Daoy (cell line): ENCODE measurements at regions not wholly inside any gene's neighbourhood (a gene's known extent, or its start where the extent isn't known, plus 50 kb on each side); places are given as distances from the start of the nearest gene placed in this dataset.
"Not testable (repeated sequence)": the region's sequence is repeated elsewhere in the genome, so short reads cannot be mapped to it uniquely, and the experiment has no call there.

Experiments
- DNase-seq: peaks from one replicate; pipeline ENCODE4 v3.0.0-alpha.2; 2015; ENCODE audit warnings: low read depth

DNA sequence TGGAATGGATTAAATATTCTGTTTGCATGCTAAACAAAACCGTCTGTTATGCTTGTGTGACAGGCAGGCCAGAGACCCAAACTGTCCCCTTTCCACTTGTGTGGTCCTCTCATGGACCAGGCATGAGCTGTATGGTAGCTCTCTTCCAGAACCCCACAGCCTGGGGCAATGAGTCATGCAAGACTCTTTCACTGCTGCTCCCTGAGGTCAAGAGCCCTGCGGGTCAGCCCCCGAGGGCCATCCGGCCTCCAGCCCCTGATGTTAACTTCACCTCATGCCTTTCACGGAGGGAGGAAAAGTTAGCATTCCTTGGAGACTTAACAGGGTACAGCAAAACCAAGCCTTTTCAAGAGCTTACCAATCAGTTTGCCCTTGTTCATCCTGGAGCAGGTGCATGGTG, 239.1 kb upstream of the DIO3 start:
- no peak for DNase-seq

DNA sequence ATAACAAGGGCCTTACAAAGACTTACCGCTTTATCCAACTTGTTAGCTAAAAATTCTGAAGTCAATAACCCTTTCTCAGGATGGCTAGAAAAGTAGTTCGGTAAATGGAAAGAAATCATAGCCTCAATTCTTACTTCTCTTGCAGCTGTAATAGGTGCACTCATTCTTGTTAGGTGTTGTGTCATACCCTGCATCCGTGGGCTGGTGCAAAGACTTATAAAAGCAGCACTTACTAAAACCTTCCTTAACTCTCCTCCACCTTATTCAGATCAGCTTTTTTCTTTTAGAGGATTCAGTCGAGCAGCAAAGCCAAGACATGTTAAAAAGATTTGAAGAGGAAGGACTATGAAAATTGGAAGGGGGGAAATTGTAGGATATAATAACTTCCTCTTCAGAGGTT, 238.2 kb upstream of the DIO3 start:
- DNase-seq: no peak

DNA sequence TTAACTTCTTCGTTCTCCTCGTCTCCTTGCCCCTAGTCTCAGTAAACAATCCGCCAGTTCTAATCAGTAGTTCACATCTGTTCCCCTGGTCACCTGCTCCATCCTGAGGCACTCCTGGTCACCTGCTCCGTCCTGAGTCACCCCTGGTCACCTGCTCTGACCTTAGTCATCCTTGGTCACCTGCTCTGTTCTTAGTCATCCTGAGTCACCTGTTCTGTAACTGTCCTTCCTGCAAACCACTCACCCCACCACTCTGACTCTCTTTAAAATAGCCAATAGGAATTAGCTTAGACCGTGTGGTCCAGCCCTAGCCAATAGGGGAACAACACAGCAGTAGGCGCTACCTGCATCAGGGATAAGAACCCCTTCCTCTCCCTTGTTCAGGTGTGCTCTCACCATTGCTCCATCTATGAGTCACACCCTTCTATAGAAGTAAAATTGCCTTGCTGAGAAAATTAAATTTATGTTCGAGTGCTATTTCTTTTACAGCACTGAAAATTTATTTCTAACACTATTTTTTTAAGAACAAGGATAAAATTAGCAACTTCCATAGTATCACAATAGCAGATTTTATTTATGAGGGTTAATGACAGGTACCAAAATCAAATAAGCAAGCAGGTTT, 237.6 kb upstream of the DIO3 start:
- not testable (repeated sequence) for DNase-seq

DNA sequence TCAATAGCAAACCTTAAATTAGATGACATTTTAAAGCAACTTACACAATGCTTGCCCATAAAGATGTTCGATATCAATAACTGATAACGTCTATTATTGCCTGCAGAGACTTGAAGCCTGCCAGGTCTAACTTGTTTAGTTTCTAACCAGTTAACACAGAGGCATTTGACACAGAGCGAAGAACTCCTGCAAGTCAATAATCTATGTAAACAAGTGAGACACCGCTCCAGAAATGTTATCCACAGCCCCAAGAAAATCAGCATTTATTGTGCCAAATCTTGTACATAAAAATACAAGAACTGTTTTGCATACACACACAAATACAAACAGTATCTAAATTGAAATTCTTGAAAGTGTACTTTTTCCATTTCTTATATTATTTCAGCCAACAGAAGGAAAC, 236.0 kb upstream of the DIO3 start:
- no peak for DNase-seq

DNA sequence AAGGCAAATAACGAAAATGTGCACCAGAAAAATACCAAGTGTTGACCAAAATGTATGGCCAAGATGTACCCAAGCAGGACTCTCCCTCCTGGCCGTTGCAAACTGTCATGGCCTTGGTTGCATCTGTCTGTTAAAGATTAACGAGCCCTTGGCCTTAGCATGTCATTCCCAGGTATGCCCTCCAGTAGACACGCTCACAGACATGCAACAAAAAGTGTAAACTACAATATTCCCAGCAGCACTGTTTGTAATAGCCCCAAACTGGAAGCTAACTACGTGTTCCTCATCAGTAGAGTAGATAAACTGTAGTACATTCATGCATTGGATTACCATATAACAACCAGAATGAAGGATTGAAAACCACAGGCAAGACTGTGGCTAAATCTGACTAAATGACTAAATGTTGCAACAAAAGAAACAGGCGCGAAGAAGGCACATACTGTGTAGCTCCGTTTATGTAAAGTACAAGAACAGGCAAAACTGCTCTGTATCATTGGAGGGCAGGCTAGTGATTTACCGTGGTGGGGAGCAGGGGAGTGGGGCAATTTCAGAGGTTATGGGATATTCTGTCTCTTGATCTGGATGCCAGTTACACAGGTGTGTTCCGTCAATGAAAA, 232.8 kb upstream of the DIO3 start:
- no peak for DNase-seq

DNA sequence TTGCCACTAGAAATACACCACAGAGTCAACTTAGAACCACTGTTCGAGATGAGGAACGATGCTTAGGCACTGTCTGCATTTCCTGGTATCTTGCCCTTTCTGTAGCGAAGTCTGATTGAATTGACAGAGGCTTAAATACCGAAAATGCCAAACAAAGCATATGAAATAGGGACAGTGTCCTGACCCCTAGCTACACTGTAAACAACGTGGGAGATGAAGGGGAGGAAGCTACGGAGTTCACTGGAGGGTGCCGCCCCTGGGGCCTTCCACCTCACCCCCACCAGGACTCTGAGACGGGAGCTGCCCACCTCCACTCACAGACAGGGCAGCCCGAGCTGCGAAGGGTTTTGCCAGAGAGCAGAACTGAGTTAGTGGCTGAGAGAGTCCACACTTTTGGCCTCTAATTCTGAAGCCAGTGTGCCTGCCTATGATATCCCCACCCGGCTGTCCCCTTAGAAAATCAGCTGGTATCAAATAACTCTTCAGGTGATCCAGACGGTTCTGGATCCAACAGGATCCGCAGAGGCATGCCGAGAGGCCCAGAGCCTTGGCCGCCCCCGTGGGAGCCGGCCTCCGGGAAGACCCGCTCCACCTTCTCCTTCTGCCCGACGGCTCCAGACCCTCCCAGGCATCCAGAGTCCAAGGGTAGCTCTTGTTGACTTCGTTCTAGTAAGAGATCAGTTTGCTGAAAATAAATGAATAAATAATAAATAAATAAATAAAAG, 230.7 kb upstream of the DIO3 start:
- DNase-seq: no peak

DNA sequence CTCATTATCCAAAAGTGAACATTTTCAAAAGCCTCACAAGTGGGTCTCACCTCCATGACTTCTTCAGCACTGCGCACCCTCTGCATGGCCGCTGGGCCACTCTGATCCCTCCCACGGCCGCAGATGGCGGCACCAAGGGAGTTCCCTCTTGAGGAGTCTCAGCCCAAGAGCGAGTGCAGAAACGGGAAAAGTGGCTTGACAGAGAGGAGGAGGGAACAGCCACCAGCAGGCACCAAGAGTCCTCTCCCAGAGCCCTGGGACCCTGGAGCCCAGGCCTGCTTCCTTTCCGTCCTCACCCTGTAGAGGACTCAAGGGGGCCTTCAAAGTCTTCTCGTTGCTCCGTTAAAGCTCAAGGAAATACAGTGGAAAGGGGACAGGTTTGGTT, 230.2 kb upstream of the DIO3 start:
- no peak for DNase-seq

DNA sequence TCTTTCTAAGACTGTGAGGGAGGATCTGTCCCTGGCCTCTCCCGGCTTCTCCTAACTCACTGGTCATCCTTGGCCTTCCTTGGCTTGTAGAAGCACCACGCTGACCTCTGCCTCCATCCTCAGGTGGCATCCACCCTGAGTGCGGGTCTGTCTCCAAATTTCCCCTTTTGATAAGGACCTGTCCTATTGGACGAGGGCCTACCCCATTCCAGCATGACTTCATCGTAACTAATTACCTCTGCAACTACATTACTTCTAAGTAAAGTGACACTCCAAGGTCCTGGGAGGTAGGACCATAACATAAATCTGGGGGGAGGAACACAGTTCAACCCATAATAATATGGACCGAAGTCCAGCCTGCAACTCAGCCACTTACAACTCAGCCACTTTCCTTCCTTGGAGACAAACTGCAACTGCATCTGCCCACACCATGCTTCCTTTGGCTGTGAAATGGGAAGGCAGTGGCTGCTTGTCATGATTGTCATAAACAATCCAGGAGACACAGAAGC, 229.6 kb upstream of the DIO3 start:
- no peak for DNase-seq

DNA sequence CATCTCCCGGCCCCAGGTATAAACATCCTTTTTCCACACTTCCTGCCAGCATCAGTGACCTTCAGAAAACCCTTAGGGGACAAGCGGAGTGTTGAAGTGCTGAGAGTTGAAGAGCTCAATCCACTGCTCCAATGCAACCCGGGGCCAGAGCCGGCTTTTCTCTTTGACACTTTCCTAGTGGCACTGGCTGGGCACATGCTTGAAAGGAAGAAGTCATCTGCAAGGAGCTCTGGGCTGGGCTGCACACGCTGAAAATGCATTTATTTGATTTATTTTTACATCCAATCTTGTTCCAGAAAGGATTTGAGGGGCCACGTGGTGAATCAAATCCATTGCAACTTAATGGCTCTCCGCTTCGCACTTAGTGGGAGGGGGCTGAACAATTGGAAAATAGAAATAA, 229.0 kb upstream of the DIO3 start:
- no peak for DNase-seq

DNA sequence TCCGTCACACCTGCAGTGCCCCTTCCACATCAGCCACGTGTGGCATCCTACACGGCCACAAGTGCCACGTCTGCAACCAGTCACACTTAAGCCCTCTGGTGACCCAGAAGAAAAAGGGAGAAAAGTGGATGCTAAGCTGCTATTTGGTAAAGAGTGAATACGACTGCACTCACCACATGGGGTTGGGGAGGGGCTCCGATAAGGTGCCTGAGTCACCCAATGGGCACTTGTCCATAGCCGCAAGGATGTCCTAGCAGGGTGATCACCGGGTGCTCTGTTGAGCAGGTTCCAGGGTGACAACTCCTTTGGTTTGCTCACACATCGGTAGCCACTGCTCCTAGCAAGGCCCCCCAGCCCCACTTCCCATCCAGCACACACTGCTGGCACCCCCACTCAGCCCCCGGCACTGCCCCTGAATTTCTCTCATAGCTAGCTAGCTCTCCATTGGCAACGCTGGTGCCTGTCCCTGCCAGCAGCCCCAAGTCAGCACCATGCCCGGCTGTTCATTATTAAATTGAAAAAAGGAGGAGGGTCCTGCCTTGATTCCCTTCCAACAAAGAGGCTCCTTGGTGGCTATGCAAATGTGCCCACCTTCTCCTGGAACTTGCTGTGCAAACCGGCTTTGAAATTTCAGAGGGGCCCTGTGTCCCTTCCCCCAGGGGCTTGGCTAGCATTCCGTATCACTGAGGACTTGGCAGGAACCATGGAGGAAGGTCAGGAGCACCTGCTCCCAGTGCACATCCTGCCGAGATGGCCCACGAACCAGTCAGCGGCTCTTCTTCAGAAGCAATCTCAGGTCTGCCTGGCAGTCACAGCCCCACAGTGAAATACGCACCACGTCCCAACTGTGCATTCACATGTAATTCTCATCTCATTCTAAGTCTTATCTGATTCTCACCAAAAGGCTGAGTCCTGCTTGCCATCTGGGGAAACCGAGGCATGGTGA, 227.7 kb upstream of the DIO3 start:
- DNase-seq: peak; percentile 70

DNA sequence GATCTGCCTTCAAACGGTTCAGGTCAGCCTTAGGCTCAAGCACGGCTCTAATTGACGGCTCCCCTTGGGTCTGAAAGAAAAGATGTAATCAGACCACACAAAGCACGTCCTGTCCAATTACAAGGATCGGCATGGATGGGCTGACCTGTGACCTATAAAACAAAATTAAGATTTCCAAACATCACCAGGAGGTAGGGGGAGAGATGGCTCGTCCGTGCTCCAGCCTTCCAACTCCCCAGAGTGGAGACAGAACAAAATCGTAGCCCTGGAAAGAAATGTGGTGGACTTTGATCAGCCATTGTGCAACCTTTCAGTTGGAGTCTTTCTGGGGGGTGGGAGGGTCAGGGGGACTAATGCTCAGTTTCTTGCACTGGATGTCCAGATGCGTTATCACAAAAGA, 226.6 kb upstream of the DIO3 start:
- no peak for DNase-seq

DNA sequence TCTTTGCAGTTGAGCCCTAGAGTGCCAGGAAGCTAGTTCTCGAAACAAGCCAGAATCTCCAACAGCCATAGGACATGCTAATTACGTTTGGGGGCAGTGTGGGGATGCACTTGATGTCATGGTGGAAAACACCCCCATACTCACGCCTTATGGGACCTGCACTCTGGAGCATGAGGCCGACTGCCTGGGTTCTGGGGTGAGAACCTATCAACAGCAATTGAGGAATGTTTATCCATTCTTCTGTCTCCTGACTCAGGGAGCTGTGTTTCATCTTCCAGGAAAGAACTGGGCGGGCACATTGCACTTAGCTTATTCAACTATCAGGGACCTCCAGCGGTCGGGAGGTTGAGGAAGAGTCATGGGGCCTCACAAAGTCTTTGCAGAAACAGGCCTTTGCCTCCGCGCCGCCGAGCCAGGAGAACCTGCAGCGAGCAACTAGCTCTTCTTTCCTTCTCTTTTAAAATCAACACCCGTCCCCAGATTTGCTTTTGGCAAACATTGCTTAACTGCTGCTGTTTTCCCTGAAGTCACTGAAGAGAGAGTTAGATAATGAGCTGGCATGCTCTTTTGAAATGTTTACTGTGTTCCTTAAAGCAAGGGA, 226.1 kb upstream of the DIO3 start:
- DNase-seq: no peak

DNA sequence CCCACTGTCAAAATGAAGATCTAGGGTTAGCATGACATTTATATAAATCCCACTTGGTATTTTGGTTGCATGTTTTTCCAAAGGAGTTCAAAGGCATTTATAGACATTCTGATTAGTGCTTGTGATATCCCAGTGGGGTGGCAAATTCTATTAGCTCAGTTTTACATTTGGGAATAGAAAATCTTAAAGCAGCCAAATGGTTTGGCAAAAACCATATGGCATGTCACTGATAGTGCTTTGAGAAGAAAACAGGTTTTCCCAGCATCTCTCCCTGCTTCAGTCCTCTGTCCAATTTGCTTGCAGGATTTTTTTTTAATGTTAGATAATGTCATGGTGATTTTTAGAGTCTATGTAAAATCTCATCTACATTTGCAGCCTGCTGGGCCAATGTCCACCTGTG, 225.1 kb upstream of the DIO3 start:
- no peak for DNase-seq

DNA sequence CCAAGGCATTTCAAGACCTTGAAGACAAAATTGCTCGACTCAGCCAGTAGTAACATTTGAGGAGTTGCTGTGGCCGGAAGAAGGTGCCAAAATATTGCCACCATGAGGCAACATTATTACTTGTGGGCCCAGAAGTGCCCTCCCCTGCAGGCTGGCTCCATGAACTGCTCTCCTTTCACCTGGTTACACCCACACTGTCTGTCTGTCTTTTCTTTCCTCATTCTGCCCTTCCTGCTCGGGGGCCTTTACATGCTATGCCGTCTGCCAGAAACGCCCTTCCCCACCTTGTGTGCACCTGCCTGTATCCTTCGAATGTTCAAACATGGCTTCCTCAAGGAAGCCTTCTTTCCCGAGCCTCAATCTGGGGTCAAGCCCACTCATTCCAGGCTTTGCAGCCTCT, 224.2 kb upstream of the DIO3 start:
- no peak for DNase-seq

DNA sequence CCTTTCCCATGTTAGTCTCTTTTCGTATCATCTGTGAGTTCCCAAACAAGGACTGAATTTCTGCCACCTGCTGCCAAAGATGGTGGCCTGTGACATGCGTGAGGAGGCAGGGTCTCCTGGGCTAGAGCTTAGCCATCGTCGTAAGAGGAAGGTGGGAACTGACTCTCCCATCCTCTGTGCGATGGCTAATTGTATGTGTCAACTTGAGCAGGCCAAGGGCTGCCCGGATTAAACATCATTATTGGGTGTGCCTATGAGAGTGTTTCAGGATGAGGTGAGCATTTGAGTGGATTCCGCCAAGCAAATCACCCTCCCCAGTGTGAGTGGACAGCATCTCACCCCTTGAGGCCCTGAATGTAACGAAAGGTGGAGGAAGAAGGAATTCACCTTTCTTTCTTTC, 220.7 kb upstream of the DIO3 start:
- DNase-seq: no peak

DNA sequence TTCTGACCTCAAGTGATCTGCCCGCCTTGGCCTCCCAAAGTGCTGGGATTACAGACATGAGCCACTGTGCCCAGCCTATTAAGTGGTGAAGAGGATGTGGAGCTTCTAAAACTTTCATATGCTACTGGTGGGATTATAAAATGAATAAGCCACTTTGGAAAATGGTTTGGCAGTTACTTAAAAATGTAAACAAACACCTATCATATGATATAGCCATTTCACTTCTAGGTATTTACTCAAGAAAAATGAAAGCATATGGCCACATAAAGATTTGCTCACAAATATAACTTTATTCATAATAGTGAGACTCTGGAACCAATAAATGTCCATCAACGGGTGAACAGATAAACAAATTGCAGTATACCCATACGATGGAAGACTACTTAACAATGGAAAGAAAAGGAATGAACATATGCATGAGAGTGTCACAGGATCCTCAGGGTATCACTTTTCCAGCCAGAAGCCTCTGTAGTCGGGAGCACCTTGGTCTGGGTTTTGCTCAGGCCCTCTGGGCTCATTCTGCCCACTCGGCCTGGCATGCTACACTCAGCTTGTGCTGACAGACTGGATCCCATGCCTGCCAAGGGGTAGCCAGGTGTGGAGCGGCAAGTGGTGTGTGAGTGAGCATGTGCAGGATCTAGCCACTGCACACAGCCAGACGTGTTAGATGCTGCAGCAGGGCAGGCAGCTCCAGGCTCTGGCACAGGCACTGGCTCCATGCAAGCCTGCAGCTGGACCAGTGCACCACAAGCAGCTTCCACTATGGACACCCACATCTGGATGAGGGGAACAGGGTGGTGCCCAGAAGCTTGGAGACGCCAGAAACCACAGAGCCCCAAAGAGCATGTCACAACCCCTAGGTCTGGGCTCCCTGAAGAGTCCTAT, 213.2 kb upstream of the DIO3 start:
- no peak for DNase-seq

DNA sequence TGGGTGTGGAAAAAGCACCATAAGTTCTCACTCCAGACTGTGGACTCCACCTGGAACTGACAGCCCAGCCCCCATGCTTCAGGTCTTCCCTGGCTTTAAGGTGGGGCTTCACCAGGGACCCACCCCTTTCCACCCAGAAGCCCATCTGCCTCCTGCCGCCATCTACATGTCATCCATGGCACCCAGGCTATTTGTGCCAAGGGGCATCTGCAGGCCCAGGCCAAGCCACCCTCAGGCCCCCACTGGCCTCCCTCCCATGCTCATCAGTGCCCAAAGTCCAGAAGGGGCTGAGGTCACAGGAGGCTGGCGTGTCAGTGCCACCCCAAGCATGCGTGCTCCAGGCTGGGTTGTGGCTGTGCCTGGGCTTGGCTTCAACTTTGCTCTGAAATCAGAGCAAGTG, 212.2 kb upstream of the DIO3 start:
- DNase-seq: no peak

DNA sequence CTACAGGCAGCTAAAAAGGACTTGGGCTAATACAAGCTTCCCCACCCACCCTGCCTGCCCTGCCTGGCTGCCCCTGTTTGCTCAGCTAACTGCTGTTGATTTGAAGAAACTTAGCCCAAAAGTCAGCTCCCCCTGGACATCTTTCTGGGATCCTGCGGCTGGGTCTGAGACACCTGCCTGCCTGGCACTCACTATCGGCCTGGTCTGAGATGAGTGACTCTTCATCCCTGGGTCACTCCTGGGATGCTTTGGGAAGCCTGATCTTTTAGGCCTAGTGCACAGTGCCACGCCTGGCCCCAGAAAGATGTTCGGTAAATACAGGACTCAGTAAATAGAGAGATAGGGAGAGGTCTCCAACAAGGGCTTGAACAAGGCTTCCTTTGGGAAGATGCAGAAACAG, 211.3 kb upstream of the DIO3 start:
- DNase-seq: no peak

DNA sequence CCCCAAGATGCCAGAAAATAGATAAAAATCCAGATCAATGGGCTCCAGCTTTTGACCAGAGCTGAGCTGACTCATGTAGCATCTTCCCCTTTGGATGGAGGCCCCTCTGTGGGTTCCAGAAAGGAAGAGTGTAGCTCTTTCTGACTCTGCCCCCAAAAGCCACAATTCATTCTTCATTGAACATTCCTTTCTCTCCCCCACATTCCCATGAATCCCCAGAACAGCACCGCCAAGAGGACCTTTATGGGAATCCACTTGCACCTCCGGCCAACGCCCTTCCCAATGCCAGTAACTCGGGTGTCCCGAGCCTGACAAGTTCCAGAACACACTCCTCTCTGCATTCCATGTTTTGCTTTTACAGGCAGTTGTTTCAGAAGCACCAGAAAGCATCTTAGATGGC, 210.6 kb upstream of the DIO3 start:
- DNase-seq: no peak

DNA sequence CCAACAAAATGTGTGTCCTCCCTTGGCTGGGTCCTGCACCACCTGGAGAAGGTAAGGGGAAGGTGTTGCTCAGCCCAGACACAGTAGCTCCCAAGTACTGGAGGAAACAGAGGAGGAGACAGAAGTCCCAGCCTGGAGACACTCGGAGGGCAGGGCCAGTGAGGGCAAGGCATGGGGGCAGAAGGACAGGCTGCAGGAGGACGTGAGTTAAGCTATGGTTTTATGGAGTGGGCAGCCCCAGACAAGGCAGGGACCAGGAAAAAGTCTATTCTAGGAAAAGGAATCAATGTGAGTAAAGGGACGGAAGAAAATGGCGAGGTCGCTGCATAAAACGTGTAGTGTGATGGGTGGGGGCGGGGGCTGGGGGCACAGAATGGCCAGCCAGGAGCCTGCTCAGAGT, 210.1 kb upstream of the DIO3 start:
- DNase-seq: no peak

DNA sequence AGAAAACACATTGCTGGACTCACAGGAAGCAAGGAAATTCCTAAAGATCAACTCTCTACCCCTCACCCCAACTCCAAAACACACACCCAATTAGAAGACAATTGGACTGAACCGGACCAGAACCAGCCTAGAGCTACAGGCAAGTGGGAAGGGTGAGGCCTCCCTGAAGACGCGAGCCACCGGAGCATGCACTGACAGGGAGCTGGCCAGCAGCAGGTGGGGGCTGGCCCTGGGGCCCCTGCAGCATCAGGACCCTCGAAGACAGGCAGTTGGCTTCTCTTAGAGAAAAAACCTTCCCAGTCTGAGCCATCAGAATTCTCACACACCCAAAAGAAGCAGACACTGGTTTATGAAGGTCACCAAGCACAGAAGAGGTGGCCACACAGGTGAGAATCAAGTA, 209.5 kb upstream of the DIO3 start:
- no peak for DNase-seq
